K562 (cell line): ENCODE measurements at regions not wholly inside any gene's neighbourhood (a gene's known extent, or its start where the extent isn't known, plus 50 kb on each side); places are given as distances from the start of the nearest gene placed in this dataset.

Experiments
- ATAC-seq: fragments of 200-7000 bp; cut with Tn5 transposase; 3 replicates; pipeline ENCODE4 v1.9.1; 2020; ENCODE audit warnings: moderate library complexity
- BruUV-seq: library from RNA; stranded (reverse); fragments of 400-500 nt; replicated peaks from 2 replicates; lab custom pipeline; 2021; lab: Mats Ljungman, UMichigan
- CTCF ChIA-PET: fragments of 300-600 bp; formaldehyde crosslinking; extraction: SDS; loops from one replicate; lab custom pipeline; 2021; ENCODE audit warnings: low intra/inter-chr PET ratio; lab: Yijun Ruan, JAX
- POLR2A ChIA-PET: fragments of 300-600, 350-650 bp; sonication (Branson Sonifier 250); formaldehyde crosslinking; extraction: SDS; loops from one replicate; lab custom pipeline; 2021; ENCODE audit warnings: antibody characterized with exemption, inconsistent platforms; lab: Yijun Ruan, JAX
- DNase-seq, 4 experiments: peaks; one replicate each; pipeline versions ENCODE4 v3.0.0 to v3.0.0-alpha.2; 2011 to 2018; ENCODE audit warnings: low spot score in 3 of 4, mixed read lengths in 3 of 4; ENCODE audit errors: extremely low read depth in 1 of 4
- FAIRE-seq: peaks from 2 replicates; lab custom pipeline; 2011; peaks lifted over from hg19 to GRCh38; lab: Jason Lieb, UNC
- H2AFZ ChIP-seq: 2 replicates; pipeline ENCODE4 v1.6.0; 2011; ENCODE audit warnings: low read depth, low read length, control low read depth, inconsistent platforms
- H3K27ac ChIP-seq: fragments of 200-600 bp; 3 replicates; pipeline ENCODE4 v1.8.0; 2011; ENCODE audit warnings: low read depth, mild to moderate bottlenecking, control low read depth, inconsistent platforms, low read length, moderate library complexity, mixed read lengths; ENCODE audit errors: extremely low read depth
- H3K27me3 ChIP-seq, 2 experiments: fragments of 300-600 bp in 1 of 2; 2 replicates in 1 of 2; 3 replicates in 1 of 2; pipeline versions ENCODE4 v1.6.0 to v1.8.0; 2011; ENCODE audit warnings: inconsistent platforms in 2 of 2, low read length in 2 of 2, mild to moderate bottlenecking in 1 of 2, mixed read lengths in 1 of 2, moderate library complexity in 1 of 2; ENCODE audit not compliant: control insufficient read depth in 2 of 2, insufficient read depth in 2 of 2
- H3K36me3 ChIP-seq: fragments of 300-600 bp; 3 replicates; pipeline ENCODE4 v1.8.0; 2011; ENCODE audit warnings: mild to moderate bottlenecking, low read length, inconsistent platforms; ENCODE audit not compliant: control insufficient read depth, insufficient read depth
- H3K4me1 ChIP-seq, 2 experiments: fragments of 200-600 bp in 1 of 2; replicated peaks in 1 of 2; 2 replicates in 1 of 2; 3 replicates in 1 of 2; pipeline versions ENCODE4 v1.5.1 to v1.8.0; 2011; ENCODE audit warnings: inconsistent platforms in 2 of 2, low read length in 2 of 2, mild to moderate bottlenecking in 1 of 2, mixed read lengths in 1 of 2, moderate library complexity in 1 of 2; ENCODE audit not compliant: control insufficient read depth in 2 of 2, insufficient read depth in 2 of 2
- H3K4me2 ChIP-seq: 2 replicates; pipeline ENCODE4 v1.6.1; 2011; ENCODE audit warnings: low read length, control low read depth, inconsistent platforms, mixed read lengths; ENCODE audit not compliant: insufficient read depth
- H3K4me3 ChIP-seq: fragments of 200-600 bp; sonication (generic), shearing (Covaris generic); 2 replicates; pipeline ENCODE4 v1.5.1; 2016; ENCODE audit warnings: control low read depth, inconsistent platforms
- H3K79me2 ChIP-seq: fragments of 200-600 bp; 3 replicates; pipeline ENCODE4 v1.8.0; 2011; ENCODE audit warnings: low read length, inconsistent platforms; ENCODE audit not compliant: control insufficient read depth, insufficient read depth
- H3K9ac ChIP-seq, 2 experiments: 2 replicates each; pipeline versions ENCODE4 v1.6.0 to v1.6.1; 2011; ENCODE audit warnings: low read depth in 2 of 2, low read length in 2 of 2, control low read depth in 1 of 2, inconsistent platforms in 1 of 2, mild to moderate bottlenecking in 1 of 2, mixed read lengths in 1 of 2; ENCODE audit not compliant: insufficient read depth in 1 of 2
- H3K9me1 ChIP-seq: one replicate; pipeline ENCODE4 v1.6.0; 2011; ENCODE audit warnings: inconsistent platforms, mild to moderate bottlenecking, low read length, moderate library complexity; ENCODE audit not compliant: control insufficient read depth, insufficient read depth
- H3K9me3 ChIP-seq: replicated peaks from 2 replicates; pipeline ENCODE4 v1.5.1; 2011; ENCODE audit warnings: low read depth, low read length, inconsistent platforms; ENCODE audit not compliant: control insufficient read depth, insufficient read depth
- H4K20me1 ChIP-seq: replicated peaks from 2 replicates; pipeline ENCODE4 v1.6.1; 2011; ENCODE audit warnings: low read length, inconsistent platforms, mixed read lengths; ENCODE audit not compliant: control insufficient read depth, insufficient read depth
- CCNT2 ChIP-seq: IDR thresholded peaks from 2 replicates; pipeline ENCODE4 v1.6.1; 2011; ENCODE audit warnings: borderline replicate concordance, low read depth, mild to moderate bottlenecking, moderate library complexity, mixed read lengths, low read length; ENCODE audit not compliant: insufficient read length; ENCODE audit errors: extremely low read depth
- DLX4 ChIP-seq: fragments of 250-450 bp; sonication (Bioruptor Pico); IDR thresholded peaks from 2 replicates; pipeline ENCODE4 v1.6.1; 2021; ENCODE audit warnings: mild to moderate bottlenecking
- EP400 ChIP-seq: fragments of 450-650 bp; IDR thresholded peaks from 2 replicates; pipeline ENCODE4 v1.6.1; 2017; ENCODE audit warnings: antibody characterized with exemption, mild to moderate bottlenecking, moderate library complexity
- STAG1 ChIP-seq: sonication (generic); formaldehyde crosslinking; IDR thresholded peaks from 2 replicates; pipeline ENCODE4 v1.5.0; 2020; ENCODE audit warnings: missing genetic modification reagents, borderline replicate concordance
- ZEB2 ChIP-seq: fragments of 450-650 bp; IDR thresholded peaks from 2 replicates; pipeline ENCODE4 v1.6.1; 2016
- ZNF76 ChIP-seq: fragments of 250-450 bp; sonication (Bioruptor Pico); IDR thresholded peaks from 2 replicates; pipeline ENCODE4 v1.4.0; 2020; ENCODE audit warnings: mild to moderate bottlenecking, moderate library complexity, borderline replicate concordance
- WGBS: fragments of 100-300 bp; shearing (Covaris generic); methylation state at CpG from one replicate; pipeline ENCODE4 v1.1.6; 2016; ENCODE audit warnings: low coverage, mixed read lengths; ENCODE audit not compliant: insufficient coverage; ENCODE audit errors: missing lambda C conversion rate; 5-methylcytosine and 5-hydroxymethylcytosine counted together
- in situ Hi-C: fragments of 300-500 bp; cut with MboI; formaldehyde crosslinking; loops from 4 replicates; pipeline ENCODE4 v1.15.0; 2018; ENCODE audit warnings: inconsistent platforms, mixed read lengths
- intact Hi-C: fragments of 100-400 bp; cut with micrococcal nuclease; formaldehyde crosslinking; loops from 2 replicates; pipeline ENCODE4 v1.14.2; 2022
- TF ChIP-seq, protein P1 (sequence below): fragments of 250-450 bp; sonication (Bioruptor Pico); IDR thresholded peaks from 2 replicates; pipeline ENCODE4 v1.5.0; 2022; ENCODE audit warnings: mild to moderate bottlenecking

DNA sequence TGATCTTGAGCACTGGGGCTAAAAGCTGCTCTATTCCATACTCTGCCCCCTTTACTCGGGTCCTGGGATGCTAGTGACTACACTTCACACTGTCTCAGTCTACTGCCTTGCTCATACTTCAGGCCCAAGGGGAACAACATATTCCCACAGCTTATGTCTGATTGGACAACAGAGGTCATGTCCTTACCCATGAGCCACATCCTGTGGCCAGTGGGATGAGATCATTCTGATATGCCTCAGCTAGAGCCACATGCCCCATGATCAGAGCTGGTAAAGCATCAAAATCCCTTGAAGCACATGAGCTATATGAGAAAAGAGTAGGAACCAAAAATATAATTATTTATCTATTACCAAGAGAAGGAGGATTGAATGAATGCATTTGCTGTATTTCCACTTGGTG, 290.1 kb upstream of the TSHZ3 start:
- no peak overlapping the region for H2AFZ ChIP-seq
- no peaks in the 10 kb centered on the region; a peak in 1 of 5 replicates for H3K27me3 ChIP-seq
- no peaks in the 10 kb centered on the region for H3K9me3 ChIP-seq
- DNase-seq (no peak), ATAC-seq (no peak), FAIRE-seq (no peak)
- no peaks in the 10 kb centered on the region for H3K79me2 ChIP-seq
- H3K4me1 ChIP-seq: no peaks in the 10 kb centered on the region
- ChIA-PET POLR2A (no interaction called here), CTCF (no interaction called here)
- H3K27ac ChIP-seq: no peak overlapping the region
- no peak overlapping the region for H3K4me3 ChIP-seq
- intact Hi-C loops (no loop called here), in situ Hi-C loops (no loop called here)
- H3K36me3 ChIP-seq: no peaks in the 10 kb centered on the region
- no peak overlapping the region for H3K9ac ChIP-seq
- no TSS peak for BruUV-seq
- TF ChIP-seq ZNF76 (CRISPR knock-in tag): no peak
- TF ChIP-seq, protein P1, sequence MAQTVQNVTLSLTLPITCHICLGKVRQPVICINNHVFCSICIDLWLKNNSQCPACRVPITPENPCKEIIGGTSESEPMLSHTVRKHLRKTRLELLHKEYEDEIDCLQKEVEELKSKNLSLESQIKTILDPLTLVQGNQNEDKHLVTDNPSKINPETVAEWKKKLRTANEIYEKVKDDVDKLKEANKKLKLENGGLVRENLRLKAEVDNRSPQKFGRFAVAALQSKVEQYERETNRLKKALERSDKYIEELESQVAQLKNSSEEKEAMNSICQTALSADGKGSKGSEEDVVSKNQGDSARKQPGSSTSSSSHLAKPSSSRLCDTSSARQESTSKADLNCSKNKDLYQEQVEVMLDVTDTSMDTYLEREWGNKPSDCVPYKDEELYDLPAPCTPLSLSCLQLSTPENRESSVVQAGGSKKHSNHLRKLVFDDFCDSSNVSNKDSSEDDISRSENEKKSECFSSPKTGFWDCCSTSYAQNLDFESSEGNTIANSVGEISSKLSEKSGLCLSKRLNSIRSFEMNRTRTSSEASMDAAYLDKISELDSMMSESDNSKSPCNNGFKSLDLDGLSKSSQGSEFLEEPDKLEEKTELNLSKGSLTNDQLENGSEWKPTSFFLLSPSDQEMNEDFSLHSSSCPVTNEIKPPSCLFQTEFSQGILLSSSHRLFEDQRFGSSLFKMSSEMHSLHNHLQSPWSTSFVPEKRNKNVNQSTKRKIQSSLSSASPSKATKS (CRISPR knock-in tag): no peak
- TF ChIP-seq DLX4: no peak
- TF ChIP-seq STAG1: no peak
- no peak for TF ChIP-seq EP400
- no peak for TF ChIP-seq CCNT2
- no peak for TF ChIP-seq ZEB2
- TF ChIP-seq, all 486 proteins: peak for 0
- Histone ChIP-seq H4K20me1 (no peaks in the 10 kb centered on the region), H3K9me1 (no peaks in the 10 kb centered on the region), H3K4me2 (no peak overlapping the region)
- WGBS: 0% methylated on average over 1 of the region's 1 CpG
